ENCODE measurements at regions not wholly inside any gene's neighbourhood (a gene's known extent, or its start where the extent isn't known, plus 50 kb on each side); places are given as distances from the start of the nearest gene placed in this dataset.
A peak's percentile ranks its signal among the peaks of the same experiment; 100 is the strongest.

GRCh38 chr3:146747928-146748327, 142.8 kb upstream of the PLSCR5 start:
- TF ChIP-seq POLR2A (IDR thresholded peaks at IDR 0.05): no peak
- TF ChIP-seq CTCF (IDR thresholded peaks at IDR 0.05): peak in 1 of 5 experiments; percentile 11
